ENCODE measurements at regions not wholly inside any gene's neighbourhood (a gene's known extent, or its start where the extent isn't known, plus 50 kb on each side); places are given as distances from the start of the nearest gene placed in this dataset.

DNA sequence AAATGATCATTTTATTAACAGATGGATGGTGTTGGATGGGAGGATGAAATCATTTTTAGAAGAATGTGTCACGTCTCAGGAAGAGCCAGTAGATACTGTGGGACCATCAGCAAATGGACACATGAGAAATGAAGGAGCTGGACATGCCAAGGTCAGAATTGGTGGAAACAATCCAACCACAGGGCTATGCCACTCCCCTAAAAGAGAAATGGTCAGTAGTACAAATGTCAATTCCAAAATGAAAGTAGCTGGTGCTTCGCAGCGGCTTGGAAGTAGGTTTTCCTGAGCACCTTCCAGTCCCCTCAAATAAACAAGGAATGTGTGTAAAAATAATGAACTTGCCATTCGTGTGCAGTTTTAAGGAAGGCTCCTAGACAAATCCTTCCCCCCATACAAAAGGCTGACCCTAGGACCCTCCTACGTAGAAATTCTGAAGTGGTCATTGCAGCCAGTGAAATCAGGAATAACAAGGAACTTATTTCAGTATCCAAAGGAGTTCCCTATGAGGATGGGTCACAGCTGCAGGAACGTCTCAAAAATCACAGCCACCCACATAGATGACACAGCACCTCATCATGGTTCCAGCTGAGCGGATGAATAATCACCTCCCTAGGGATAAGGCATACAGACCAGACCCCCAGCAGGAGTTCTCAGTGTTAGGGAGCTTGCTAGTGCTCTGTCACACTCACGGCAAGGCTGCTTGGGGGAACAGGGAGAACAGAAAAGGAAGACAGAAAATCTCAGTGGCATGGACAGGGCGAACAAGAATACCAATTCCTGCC is 239.2 kb downstream of the HS3ST3A1 start:
- Mint-ChIP-seq H3K4me3 (no peak overlapping the region), H3K27ac (no peak overlapping the region), H3K27me3 (no peaks in the 10 kb centered on the region), H3K9me3 (no peaks in the 10 kb centered on the region), H3K36me3 (no peaks in the 10 kb centered on the region), H3K4me1 (no peaks in the 10 kb centered on the region)
- POLR2A ChIA-PET, result no interaction called here
- DNase-seq, result no peak
- ATAC-seq (ENCODE audit: low read depth), result no peak

DNA sequence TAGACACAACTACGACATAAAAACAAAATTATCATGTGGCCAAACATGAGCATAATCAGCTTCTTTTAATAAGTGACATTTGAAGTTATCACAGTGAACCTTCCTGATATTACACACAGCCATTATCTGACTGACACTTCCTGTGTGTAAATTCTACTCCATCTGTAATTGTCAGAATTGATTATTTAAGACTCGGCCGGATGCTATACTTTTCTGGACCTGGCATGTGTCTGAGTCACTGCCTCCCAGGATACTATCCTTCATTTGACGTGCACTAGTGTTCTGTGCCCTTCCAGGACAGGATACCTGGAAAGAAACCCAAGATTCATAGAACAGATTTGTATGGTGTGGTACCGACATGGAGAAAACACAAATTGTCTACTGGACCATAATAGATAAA is 242.0 kb downstream of the HS3ST3A1 start:
- POLR2A ChIA-PET, result no interaction called here
- Mint-ChIP-seq H3K4me3 (no peak overlapping the region), H3K9me3 (no peaks in the 10 kb centered on the region), H3K4me1 (no peaks in the 10 kb centered on the region), H3K27me3 (no peaks in the 10 kb centered on the region), H3K36me3 (no peaks in the 10 kb centered on the region), H3K27ac (no peak overlapping the region)
- DNase-seq, result no peak
- ATAC-seq (ENCODE audit: low read depth), result no peak

DNA sequence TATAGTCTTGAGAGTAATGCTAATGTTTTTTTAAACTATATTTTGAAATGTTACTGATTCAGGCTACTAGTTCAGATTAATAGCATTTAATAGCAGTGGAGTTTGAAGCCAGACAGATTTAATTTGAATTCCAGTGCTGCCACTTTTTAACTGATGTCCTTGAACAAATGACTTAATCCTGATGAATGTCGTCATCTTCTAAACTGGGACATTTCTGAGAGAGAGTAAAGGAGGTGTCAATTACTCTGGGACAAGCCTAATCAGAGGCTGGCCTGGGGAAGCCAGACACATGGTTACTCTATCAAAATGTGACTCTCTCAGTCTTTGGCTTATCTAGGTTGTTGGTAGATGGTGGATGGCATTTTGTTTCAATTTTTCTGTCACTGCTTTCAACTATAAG is 246.7 kb downstream of the HS3ST3A1 start:
- Mint-ChIP-seq H3K36me3 (no peaks in the 10 kb centered on the region), H3K27me3 (no peaks in the 10 kb centered on the region), H3K4me1 (no peaks in the 10 kb centered on the region), H3K27ac (no peak overlapping the region), H3K4me3 (no peak overlapping the region), H3K9me3 (no peaks in the 10 kb centered on the region)
- DNase-seq (no peak), ATAC-seq (ENCODE audit: low read depth) (no peak)
- POLR2A ChIA-PET, result no interaction called here

DNA sequence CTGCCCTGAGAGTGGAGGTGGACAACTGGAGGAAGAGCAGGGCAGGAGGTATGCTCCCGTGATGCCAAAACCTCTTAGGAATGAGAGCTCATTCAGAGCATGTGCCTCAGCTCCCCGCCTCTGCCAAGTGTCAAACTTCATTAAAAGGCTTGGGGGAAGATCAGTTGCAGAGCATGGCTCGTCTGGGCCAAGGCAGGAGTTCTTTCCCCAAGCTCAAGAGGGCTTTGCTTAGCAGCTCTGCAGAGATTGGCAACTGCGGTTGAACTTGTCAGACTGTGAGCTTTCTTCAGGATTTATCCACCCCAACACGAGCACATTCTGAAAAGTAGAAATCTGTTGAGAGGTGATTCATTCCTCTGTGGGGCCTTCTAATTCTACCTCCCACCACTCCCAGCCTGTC is 248.1 kb downstream of the HS3ST3A1 start:
- Mint-ChIP-seq H3K36me3 (no peaks in the 10 kb centered on the region), H3K27me3 (no peaks in the 10 kb centered on the region), H3K4me1 (no peaks in the 10 kb centered on the region), H3K27ac (no peak overlapping the region), H3K9me3 (no peaks in the 10 kb centered on the region), H3K4me3 (no peak overlapping the region)
- POLR2A ChIA-PET, result no interaction called here
- ATAC-seq (ENCODE audit: low read depth) (no peak), DNase-seq (no peak)

DNA sequence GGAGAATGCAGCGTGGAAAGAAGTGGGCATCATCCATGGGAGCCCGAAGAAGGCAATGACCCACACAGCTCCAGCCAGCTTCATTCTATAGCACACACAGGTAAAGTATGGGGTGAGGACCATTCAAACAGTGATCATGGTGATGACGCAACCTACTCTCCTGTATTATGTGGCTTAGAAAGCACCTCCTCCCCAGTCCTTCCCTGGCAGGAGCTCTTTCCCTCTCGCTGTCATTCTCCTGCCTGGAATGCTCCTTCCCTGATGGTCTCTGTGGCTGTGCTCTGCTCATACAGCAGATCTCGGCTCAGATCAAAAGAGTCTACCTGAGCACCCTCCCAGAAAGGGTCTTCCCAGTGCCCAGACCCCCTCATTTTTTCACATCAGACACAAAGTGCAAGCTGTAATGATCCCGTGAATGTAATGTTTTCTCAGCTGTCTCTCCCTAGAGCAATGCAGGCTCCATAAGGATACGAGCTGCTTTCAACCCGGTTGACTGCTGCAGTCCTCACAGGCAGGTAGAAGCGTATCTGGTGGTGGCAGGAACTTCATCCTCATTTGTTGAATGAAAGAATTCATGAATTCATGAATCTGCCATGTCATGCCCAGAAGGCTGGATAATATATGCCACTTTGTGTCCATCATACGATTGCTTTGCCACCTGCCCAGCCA is 248.8 kb downstream of the HS3ST3A1 start:
- Mint-ChIP-seq H3K4me3 (no peak overlapping the region), H3K27me3 (no peaks in the 10 kb centered on the region), H3K27ac (no peak overlapping the region), H3K4me1 (no peaks in the 10 kb centered on the region), H3K9me3 (no peaks in the 10 kb centered on the region), H3K36me3 (no peaks in the 10 kb centered on the region)
- ATAC-seq (ENCODE audit: low read depth) (no peak), DNase-seq (no peak)
- POLR2A ChIA-PET, result no interaction called here

DNA sequence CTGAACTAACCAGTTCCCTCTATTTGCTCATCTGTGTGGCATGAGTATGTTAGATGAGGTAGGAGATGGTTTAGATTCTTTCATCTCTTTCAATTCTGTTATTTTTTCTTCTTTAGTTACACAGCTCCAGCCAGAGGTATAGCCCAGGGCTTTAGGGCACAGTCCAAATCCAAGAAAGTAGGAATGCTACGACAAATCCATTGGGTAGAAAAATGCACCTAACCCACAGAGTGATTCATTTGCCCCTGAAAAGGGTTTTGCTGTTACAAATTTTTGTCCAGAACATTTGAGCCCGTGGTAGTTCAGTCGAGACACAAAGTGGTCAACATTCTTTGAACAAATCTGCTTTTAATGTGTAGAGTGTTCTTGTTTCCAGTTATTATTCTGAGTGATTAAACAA is 250.7 kb downstream of the HS3ST3A1 start:
- peaks cover 3% of the 10 kb centered on the region for H3K9me3 Mint-ChIP-seq
- ATAC-seq (ENCODE audit: low read depth), result no peak
- POLR2A ChIA-PET, result no interaction called here
- no peaks in the 10 kb centered on the region for H3K27me3 Mint-ChIP-seq
- no peak for DNase-seq
- H3K4me1 Mint-ChIP-seq, result peaks cover 1% of the 10 kb centered on the region
- H3K27ac Mint-ChIP-seq, result no peak overlapping the region
- H3K36me3 Mint-ChIP-seq, result no peaks in the 10 kb centered on the region
- H3K4me3 Mint-ChIP-seq, result no peak overlapping the region

DNA sequence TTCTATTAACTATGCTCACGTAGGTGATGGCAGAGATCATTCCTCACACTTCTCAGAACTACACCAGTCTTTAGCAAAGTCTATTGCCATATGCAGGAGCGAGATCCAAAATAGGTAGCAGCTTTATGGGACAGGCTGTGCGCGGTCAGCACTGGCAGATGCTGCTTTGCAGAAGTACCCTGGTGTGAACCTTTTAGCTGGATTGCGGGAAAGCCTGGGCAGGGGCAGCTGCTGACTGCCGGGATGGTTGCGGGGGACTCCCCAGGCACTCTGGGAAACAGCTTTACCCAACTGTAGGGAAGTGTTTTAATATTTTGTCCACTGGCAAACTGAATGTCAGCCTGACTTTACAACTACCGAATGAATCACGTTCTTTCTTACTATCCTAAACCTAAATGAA is 251.3 kb downstream of the HS3ST3A1 start:
- Mint-ChIP-seq H3K36me3 (no peaks in the 10 kb centered on the region), H3K9me3 (peaks cover 3% of the 10 kb centered on the region), H3K4me3 (no peak overlapping the region), H3K27ac (no peak overlapping the region), H3K27me3 (no peaks in the 10 kb centered on the region), H3K4me1 (peaks cover 1% of the 10 kb centered on the region)
- POLR2A ChIA-PET, result no interaction called here
- ATAC-seq (ENCODE audit: low read depth), result no peak
- no peak for DNase-seq

DNA sequence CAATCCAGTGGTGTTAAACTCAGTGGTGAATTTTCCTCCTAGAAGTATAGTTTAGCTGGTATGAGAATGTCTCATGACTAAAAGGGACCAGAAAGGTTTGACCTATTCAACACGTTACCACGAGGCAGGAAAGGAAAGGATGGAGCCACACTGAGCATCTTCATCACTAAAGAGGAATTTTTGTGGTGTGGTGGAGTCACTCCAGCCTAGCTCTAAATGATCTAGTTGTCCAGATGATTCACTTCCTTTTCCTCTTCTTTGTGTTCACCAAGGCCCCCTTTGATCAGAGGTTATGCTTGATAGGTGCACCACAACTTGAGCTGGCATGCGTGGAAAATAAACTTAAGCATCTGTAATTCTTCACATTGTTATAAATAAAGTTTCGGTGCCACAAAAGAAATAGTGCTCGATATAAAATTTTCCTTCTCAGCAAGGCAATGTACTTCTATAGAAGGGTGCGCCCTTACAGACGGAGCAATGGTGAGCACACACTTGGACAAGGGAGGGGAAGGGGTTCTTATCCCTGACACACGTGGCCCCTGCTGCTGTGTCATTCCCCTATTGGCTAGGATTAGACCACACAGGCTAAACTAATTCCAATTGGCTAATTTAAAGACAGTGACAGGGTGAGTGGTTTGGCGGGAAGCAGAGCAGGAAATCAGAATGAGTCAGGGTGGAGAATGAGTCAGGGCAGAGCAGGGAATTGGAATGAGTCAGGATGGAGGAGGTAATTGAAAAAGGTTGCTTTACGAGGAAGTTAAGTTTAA is 254.6 kb downstream of the HS3ST3A1 start:
- ATAC-seq (ENCODE audit: low read depth) (no peak), DNase-seq (no peak)
- Mint-ChIP-seq H3K36me3 (no peaks in the 10 kb centered on the region), H3K27me3 (no peaks in the 10 kb centered on the region), H3K4me1 (peaks cover 1% of the 10 kb centered on the region), H3K9me3 (peaks cover 3% of the 10 kb centered on the region), H3K4me3 (no peak overlapping the region), H3K27ac (peak overlapping the region; percentile 1)
- POLR2A ChIA-PET, result no interaction called here

DNA sequence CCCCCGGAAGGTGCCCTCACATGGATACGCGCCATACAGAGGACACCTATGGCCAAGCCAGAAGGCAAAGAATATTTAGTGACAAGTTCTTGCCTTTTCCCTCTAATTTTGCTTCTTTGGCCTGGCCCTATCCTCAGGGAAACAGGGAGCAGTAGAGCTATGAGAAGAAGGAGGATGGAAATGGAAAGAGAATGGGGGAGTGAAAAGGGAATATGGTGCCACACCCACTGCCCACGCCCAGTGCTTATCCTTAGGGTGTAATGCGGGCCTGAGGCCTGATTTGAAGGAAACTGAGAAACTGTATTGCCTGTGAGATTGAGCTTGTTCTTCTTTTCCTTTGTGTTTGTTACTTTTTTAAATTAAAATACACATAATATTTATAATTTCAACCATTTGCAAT is 255.1 kb downstream of the HS3ST3A1 start:
- H3K9me3 Mint-ChIP-seq, result peaks cover 3% of the 10 kb centered on the region

DNA sequence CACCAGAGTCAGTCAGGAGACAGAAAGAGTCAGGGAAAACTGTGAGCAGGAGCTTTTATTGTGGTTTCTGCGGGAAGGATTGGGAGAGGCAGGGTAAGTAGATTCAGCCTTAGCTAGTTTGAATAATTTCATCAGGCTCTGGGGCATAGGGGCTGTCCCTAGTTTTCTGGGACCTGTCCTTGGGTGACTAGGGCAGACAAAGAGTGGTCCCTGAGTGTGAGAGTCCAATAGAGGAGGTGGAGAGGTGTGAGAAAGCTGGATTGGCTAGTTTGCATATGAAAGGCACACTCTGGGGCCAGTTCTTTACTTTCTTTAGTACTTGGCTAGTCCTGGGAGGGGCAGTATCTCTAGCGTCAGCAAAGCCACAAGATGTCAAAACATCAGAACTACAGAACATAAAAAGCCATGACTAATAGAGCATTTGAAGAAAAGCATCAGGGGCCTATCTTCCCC is 255.6 kb downstream of the HS3ST3A1 start:
- DNase-seq, result no peak
- POLR2A ChIA-PET, result no interaction called here
- no peak overlapping the region for H3K4me3 Mint-ChIP-seq
- H3K27me3 Mint-ChIP-seq, result no peaks in the 10 kb centered on the region
- peaks cover 3% of the 10 kb centered on the region for H3K9me3 Mint-ChIP-seq
- H3K36me3 Mint-ChIP-seq, result no peaks in the 10 kb centered on the region
- peaks cover 1% of the 10 kb centered on the region for H3K4me1 Mint-ChIP-seq
- H3K27ac Mint-ChIP-seq, result no peak overlapping the region
- no peak for ATAC-seq (ENCODE audit: low read depth)

More for the DNA sequence above, 255.1 kb downstream of the HS3ST3A1 start:
- no peak for DNase-seq
- POLR2A ChIA-PET, result no interaction called here
- Mint-ChIP-seq H3K4me1 (peaks cover 1% of the 10 kb centered on the region), H3K27ac (no peak overlapping the region), H3K27me3 (no peaks in the 10 kb centered on the region), H3K36me3 (no peaks in the 10 kb centered on the region), H3K4me3 (no peak overlapping the region)
- no peak for ATAC-seq (ENCODE audit: low read depth)

DNA sequence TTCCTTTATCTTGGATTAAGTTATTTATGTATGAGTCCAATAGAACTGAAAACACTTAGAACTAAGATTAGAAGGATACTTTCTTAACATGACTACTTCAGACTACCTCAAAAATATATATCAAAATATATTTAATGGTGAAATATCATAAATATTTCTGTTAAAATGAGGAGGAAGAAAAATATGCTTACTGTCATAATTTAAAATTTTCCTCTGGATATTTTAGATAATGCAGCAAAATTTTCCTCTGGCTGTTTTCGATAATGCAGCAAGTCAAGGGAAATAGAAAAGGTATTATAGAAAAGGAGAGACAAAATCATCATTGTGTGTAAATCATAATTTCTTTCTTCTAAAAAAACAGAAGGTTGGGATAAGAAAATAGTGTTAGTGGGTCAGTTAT is 263.3 kb downstream of the HS3ST3A1 start:
- Mint-ChIP-seq H3K27me3 (peaks cover 14% of the 10 kb centered on the region), H3K27ac (no peak overlapping the region), H3K36me3 (no peaks in the 10 kb centered on the region), H3K4me3 (no peak overlapping the region), H3K4me1 (no peaks in the 10 kb centered on the region), H3K9me3 (no peaks in the 10 kb centered on the region)
- POLR2A ChIA-PET, result no interaction called here
- no peak for ATAC-seq (ENCODE audit: low read depth)
- DNase-seq, result no peak

DNA sequence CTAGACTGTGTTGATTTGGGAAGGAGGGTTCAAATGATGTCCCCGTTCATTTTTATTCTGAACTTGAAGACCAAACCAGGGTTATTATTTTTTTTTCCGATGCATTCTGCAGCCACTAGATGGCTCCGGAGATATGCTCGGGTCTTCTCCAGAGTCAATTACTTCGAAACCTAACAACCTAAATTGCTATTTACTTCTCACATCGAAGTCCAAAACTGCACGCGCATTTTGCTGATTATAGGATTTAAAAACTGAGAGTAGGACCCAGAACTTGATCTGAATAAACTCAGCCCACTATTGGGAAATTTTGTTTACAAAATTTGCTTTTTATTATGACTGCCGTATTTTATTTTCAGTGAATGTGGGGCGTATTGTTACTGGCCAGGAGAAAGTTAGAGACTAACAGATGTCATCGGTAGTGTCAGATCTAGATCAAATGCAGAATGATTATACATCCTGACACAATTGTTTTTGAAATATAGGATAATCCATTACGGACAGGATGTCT is 263.8 kb downstream of the HS3ST3A1 start:
- Mint-ChIP-seq H3K27ac (no peak overlapping the region), H3K36me3 (no peaks in the 10 kb centered on the region), H3K4me3 (peak overlapping the region; percentile 26), H3K27me3 (peaks cover 14% of the 10 kb centered on the region), H3K9me3 (no peaks in the 10 kb centered on the region), H3K4me1 (no peaks in the 10 kb centered on the region)
- POLR2A ChIA-PET, result no interaction called here
- no peak for DNase-seq
- no peak for ATAC-seq (ENCODE audit: low read depth)

DNA sequence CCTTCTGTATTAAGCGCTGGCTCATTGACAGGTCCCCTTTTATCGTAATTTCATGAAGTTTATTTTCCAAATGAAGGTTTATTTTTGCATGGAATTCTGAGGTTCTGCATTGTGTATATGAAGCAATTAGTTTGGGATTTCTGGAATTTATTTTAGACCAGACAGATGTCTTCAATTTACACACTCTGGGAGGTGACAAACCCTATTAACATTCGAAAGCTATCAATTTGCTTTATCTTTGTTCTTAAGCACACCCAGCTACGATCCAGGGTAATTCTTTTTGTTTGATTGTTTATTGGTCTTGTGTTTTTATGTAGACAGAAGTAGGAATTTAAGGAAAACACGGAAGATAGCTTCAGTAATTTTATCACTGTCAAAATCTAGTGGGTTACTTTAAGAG is 264.6 kb downstream of the HS3ST3A1 start:
- no peak for DNase-seq
- Mint-ChIP-seq H3K36me3 (no peaks in the 10 kb centered on the region), H3K4me3 (no peak overlapping the region), H3K27ac (no peak overlapping the region), H3K9me3 (no peaks in the 10 kb centered on the region), H3K4me1 (no peaks in the 10 kb centered on the region), H3K27me3 (peaks cover 14% of the 10 kb centered on the region)
- ATAC-seq (ENCODE audit: low read depth), result no peak
- POLR2A ChIA-PET, result no interaction called here

DNA sequence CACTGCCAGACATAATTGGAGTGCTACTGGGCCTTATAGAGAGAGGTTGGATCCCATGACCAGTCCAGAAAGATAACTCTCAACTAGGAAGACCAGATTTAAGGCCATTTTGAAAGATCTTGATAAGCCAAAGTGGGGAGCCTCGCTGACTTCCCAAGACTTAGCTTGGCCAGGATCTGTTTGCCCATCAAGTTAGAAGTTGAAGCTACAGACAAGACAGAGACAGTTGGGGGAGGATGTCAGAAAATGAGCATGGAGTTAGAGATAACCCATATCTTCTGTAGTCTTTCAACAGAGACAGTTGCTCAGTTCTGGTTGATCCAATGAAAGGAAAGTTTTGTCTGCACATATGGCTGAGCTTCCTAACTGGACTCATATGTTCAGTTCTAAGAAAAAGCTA is 267.4 kb downstream of the HS3ST3A1 start:
- peaks cover 7% of the 10 kb centered on the region for H3K27me3 Mint-ChIP-seq
- H3K27ac Mint-ChIP-seq, result no peak overlapping the region
- H3K9me3 Mint-ChIP-seq, result no peaks in the 10 kb centered on the region
- H3K4me1 Mint-ChIP-seq, result no peaks in the 10 kb centered on the region
- no peak overlapping the region for H3K4me3 Mint-ChIP-seq
- no peaks in the 10 kb centered on the region for H3K36me3 Mint-ChIP-seq
- POLR2A ChIA-PET, result no interaction called here
- no peak for DNase-seq
- ATAC-seq (ENCODE audit: low read depth), result no peak
